NCI-H446 (cell line): ENCODE measurements at regions not wholly inside any gene's neighbourhood (a gene's known extent, or its start where the extent isn't known, plus 50 kb on each side); places are given as distances from the start of the nearest gene placed in this dataset.
"Not testable (repeated sequence)": the region's sequence is repeated elsewhere in the genome, so short reads cannot be mapped to it uniquely, and the experiment has no call there.

Experiments
- DNase-seq, 2 experiments: peaks; one replicate each; lab custom pipeline; 2025; lab: John Stamatoyannopoulos, UW

- DNase-seq = no peak
Measured at GRCh38 chr7:94311515-94311914, 83.2 kb upstream of the COL1A2 start.

- DNase-seq = peak in 1 of 2 experiments; percentile 52
Measured at GRCh38 chr7:94313926-94314325, 80.8 kb upstream of the COL1A2 start.

GRCh38 chr7:94314413-94315410 lies 80.0 kb upstream of the COL1A2 start:
- no peak for DNase-seq

GRCh38 chr7:94321138-94321537 lies 73.6 kb upstream of the COL1A2 start:
- DNase-seq = not testable (repeated sequence)

- DNase-seq = no peak
Measured at GRCh38 chr7:94323844-94324243, 70.9 kb upstream of the COL1A2 start.

- DNase-seq = no peak
Measured at GRCh38 chr7:94324380-94325121, 70.1 kb upstream of the COL1A2 start.

GRCh38 chr7:94325122-94325475 lies 69.6 kb upstream of the COL1A2 start:
- DNase-seq = no peak

- DNase-seq = no peak
Measured at GRCh38 chr7:94330269-94331020, 64.2 kb upstream of the COL1A2 start.

- no peak for DNase-seq
Measured at GRCh38 chr7:94332571-94332970, 62.1 kb upstream of the COL1A2 start.

GRCh38 chr7:94333810-94334209 lies 60.9 kb upstream of the COL1A2 start:
- no peak for DNase-seq

- no peak for DNase-seq
Measured at GRCh38 chr7:94335586-94335985, 59.1 kb upstream of the COL1A2 start.

GRCh38 chr7:94336009-94336408 lies 58.7 kb upstream of the COL1A2 start:
- DNase-seq = no peak

- no peak for DNase-seq
Measured at GRCh38 chr7:94338921-94339371, 55.7 kb upstream of the COL1A2 start.

- no peak for DNase-seq
Measured at GRCh38 chr7:94344826-94345225, 49.9 kb upstream of the COL1A2 start.
